K562 (cell line): ENCODE measurements at regions not wholly inside any gene's neighbourhood (a gene's known extent, or its start where the extent isn't known, plus 50 kb on each side); places are given as distances from the start of the nearest gene placed in this dataset.

ENCODE experiments used
- CREBBP ChIP-seq: IDR thresholded peaks from one replicate; pipeline ENCODE4 v1.6.1; 2012; ENCODE audit warnings: low read depth, mild to moderate bottlenecking, control low read depth, inconsistent platforms, low read length
- DPF2 ChIP-seq: fragments of 450-650 bp; IDR thresholded peaks from 2 replicates; pipeline ENCODE4 v1.6.1; 2016
- HLTF ChIP-seq: fragments of 450-650 bp; IDR thresholded peaks from 2 replicates; pipeline ENCODE4 v1.6.1; 2016
- MBD2 ChIP-seq: sonication (generic); IDR thresholded peaks from 2 replicates; pipeline ENCODE4 v1.6.1; 2016; ENCODE audit warnings: low read depth, borderline replicate concordance
- MIER1 ChIP-seq: fragments of 450-650 bp; IDR thresholded peaks from 2 replicates; pipeline ENCODE4 v1.6.1; 2016; ENCODE audit warnings: antibody characterized with exemption, mild to moderate bottlenecking, low read depth
- NCOR1 ChIP-seq: fragments of 450-650 bp; IDR thresholded peaks from 2 replicates; pipeline ENCODE4 v1.6.1; 2016; ENCODE audit warnings: mild to moderate bottlenecking, moderate library complexity
- RFX5 ChIP-seq: IDR thresholded peaks from 2 replicates; pipeline ENCODE4 v1.6.1; 2011; ENCODE audit warnings: low read depth, mild to moderate bottlenecking, improper control_type of control experiment, low read length
- TCFL5 ChIP-seq: fragments of 250-450 bp; sonication (Bioruptor Pico); conservative IDR thresholded peaks from 2 replicates; pipeline ENCODE4 v1.6.1; 2021; ENCODE audit warnings: mild to moderate bottlenecking, moderate library complexity, matching md5 sums
- TF ChIP-seq, protein P1 (sequence below): fragments of 450-650 bp; IDR thresholded peaks from 2 replicates; pipeline ENCODE4 v1.6.1; 2016; ENCODE audit warnings: low read depth

DNA sequence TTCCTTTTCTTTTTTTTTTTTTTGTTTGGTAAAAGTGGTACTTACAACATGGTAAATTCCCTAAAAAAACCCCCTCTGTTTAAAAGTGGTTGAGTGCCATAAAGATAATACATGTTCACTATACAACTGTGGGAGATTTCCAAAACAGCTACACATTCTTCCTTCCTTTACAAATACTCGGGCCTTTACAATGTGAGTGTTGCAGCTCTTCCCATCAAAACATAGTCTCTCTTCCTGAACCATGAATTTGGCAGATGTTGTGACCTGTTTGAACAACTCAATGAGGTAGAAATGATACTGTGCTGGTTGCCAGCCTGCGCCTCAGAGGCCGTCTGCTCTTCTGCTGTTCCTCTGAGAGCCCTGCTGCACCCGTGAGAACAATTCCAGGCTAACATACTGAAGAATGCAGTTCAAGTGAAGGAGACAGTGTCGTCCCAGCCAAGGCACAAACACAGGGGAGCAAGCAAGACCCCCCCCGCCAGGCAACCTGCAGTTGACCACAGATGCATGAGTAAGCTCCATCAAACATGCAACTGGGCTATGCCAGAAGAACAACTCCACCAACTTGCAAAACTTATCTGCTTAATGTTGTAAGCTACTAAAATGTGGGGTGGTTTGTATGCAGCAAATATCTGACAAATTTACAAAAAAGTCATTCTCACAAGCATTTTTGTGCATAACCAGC is 645.0 kb downstream of the PCDH7 start (continued):
- TF ChIP-seq, protein P1, sequence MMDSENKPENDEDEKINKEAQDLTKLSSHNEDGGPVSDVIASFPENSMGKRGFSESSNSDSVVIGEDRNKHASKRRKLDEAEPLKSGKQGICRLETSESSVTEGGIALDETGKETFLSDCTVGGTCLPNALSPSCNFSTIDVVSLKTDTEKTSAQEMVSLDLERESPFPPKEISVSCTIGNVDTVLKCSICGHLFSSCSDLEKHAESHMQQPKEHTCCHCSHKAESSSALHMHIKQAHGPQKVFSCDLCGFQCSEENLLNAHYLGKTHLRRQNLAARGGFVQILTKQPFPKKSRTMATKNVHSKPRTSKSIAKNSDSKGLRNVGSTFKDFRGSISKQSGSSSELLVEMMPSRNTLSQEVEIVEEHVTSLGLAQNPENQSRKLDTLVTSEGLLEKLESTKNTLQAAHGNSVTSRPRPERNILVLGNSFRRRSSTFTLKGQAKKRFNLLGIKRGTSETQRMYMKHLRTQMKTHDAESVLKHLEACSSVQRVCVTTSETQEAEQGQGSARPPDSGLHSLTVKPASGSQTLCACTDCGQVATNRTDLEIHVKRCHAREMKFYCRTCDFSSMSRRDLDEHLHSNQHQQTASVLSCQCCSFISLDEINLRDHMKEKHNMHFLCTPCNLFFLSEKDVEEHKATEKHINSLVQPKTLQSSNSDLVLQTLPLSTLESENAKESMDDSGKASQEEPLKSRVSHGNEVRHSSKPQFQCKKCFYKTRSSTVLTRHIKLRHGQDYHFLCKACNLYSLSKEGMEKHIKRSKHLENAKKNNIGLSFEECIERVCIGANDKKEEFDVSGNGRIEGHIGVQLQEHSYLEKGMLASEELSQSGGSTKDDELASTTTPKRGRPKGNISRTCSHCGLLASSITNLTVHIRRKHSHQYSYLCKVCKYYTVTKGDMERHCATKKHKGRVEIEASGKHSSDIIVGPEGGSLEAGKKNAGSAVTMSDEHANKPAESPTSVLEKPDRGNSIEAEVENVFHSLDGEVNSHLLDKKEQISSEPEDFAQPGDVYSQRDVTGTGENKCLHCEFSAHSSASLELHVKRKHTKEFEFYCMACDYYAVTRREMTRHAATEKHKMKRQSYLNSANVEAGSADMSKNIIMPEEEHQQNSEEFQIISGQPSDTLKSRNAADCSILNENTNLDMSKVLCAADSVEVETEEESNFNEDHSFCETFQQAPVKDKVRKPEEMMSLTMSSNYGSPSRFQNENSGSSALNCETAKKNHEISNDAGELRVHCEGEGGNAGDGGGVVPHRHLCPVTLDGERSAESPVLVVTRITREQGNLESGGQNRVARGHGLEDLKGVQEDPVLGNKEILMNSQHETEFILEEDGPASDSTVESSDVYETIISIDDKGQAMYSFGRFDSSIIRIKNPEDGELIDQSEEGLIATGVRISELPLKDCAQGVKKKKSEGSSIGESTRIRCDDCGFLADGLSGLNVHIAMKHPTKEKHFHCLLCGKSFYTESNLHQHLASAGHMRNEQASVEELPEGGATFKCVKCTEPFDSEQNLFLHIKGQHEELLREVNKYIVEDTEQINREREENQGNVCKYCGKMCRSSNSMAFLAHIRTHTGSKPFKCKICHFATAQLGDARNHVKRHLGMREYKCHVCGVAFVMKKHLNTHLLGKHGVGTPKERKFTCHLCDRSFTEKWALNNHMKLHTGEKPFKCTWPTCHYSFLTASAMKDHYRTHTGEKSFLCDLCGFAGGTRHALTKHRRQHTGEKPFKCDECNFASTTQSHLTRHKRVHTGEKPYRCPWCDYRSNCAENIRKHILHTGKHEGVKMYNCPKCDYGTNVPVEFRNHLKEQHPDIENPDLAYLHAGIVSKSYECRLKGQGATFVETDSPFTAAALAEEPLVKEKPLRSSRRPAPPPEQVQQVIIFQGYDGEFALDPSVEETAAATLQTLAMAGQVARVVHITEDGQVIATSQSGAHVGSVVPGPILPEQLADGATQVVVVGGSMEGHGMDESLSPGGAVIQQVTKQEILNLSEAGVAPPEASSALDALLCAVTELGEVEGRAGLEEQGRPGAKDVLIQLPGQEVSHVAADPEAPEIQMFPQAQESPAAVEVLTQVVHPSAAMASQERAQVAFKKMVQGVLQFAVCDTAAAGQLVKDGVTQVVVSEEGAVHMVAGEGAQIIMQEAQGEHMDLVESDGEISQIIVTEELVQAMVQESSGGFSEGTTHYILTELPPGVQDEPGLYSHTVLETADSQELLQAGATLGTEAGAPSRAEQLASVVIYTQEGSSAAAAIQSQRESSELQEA = no peak
- TF ChIP-seq DPF2 = no peak
- no peak for TF ChIP-seq HLTF
- TF ChIP-seq RFX5 = no peak
- TF ChIP-seq MIER1 = no peak
- TF ChIP-seq MBD2 = no peak
- TF ChIP-seq CREBBP = no peak
- no peak for TF ChIP-seq TCFL5 (CRISPR knock-in tag)
- no peak for TF ChIP-seq NCOR1
- TF ChIP-seq, all 486 proteins: peak for 0
